ENCODE measurements at regions not wholly inside any gene's neighbourhood (a gene's known extent, or its start where the extent isn't known, plus 50 kb on each side); places are given as distances from the start of the nearest gene placed in this dataset.

GRCh38 chrX:98962996-98963395 lies 1447.1 kb downstream of the PCDH19 start:
- no peak for TF ChIP-seq ZNF274 (IDR thresholded peaks at IDR 0.05; ENCODE audit: low read length)
- TF ChIP-seq ZNF274 (tag by site-specific recombination; IDR thresholded peaks at IDR 0.05; ENCODE audit: borderline replicate concordance), result no peak
- TF ChIP-seq CTCF (tag by site-specific recombination; IDR thresholded peaks at IDR 0.05), result no peak
- TF ChIP-seq ZNF521 (tag by site-specific recombination; IDR thresholded peaks at IDR 0.05), result no peak
- no peak for TF ChIP-seq ZNF426 (tag by site-specific recombination; IDR thresholded peaks at IDR 0.05)
- TF ChIP-seq ZNF76 (tag by site-specific recombination; IDR thresholded peaks at IDR 0.05; ENCODE audit: borderline replicate concordance, low read depth), result no peak
- no peak for TF ChIP-seq ZNF132 (tag by site-specific recombination; IDR thresholded peaks at IDR 0.05; ENCODE audit: borderline replicate concordance)
- no peak for TF ChIP-seq KLF16 (tag by site-specific recombination; IDR thresholded peaks at IDR 0.05)
- no peak for TF ChIP-seq MEIS1 (CRISPR knock-in tag; IDR thresholded peaks at IDR 0.05; ENCODE audit: borderline replicate concordance)
- no peak for TF ChIP-seq ZNF239 (tag by site-specific recombination; IDR thresholded peaks at IDR 0.05)
- TF ChIP-seq ZNF692 (tag by site-specific recombination; IDR thresholded peaks at IDR 0.05), result no peak
- no peak for TF ChIP-seq BCL11A (tag by site-specific recombination; IDR thresholded peaks at IDR 0.05; ENCODE audit: low read depth)
- no peak for TF ChIP-seq ZNF133 (tag by site-specific recombination; IDR thresholded peaks at IDR 0.05)
- TF ChIP-seq ZBTB17 (tag by site-specific recombination; IDR thresholded peaks at IDR 0.05), result no peak

All from HEK293 (cell line).